ENCODE measurements at regions not wholly inside any gene's neighbourhood (a gene's known extent, or its start where the extent isn't known, plus 50 kb on each side); places are given as distances from the start of the nearest gene placed in this dataset.

- DNase-seq (ENCODE audit: low read depth), result no peak
- TF ChIP-seq CTCF (conservative IDR thresholded peaks at IDR 0.05; ENCODE audit: low read depth, low read length), result no peak
- no peak overlapping the region for H3K4me3 ChIP-seq (ENCODE audit: low read length)
Measured at GRCh38 chr2:102078773-102079172, 63.8 kb upstream of the IL1R1 start.

GRCh38 chr2:102080451-102081242 is 61.9 kb upstream of the IL1R1 start:
- DNase-seq (ENCODE audit: low read depth), result no peak
- no peak for TF ChIP-seq CTCF (conservative IDR thresholded peaks at IDR 0.05; ENCODE audit: low read depth, low read length)

GRCh38 chr2:102081243-102081522 is 61.4 kb upstream of the IL1R1 start:
- DNase-seq (ENCODE audit: low read depth), result no peak
- no peak for TF ChIP-seq CTCF (conservative IDR thresholded peaks at IDR 0.05; ENCODE audit: low read depth, low read length)
- no peak overlapping the region for H3K4me3 ChIP-seq (ENCODE audit: low read length)

More at GRCh38 chr2:102080451-102081242, 61.9 kb upstream of the IL1R1 start:
- H3K4me3 ChIP-seq (ENCODE audit: low read length), result no peak overlapping the region

GRCh38 chr2:102081606-102082005 is 60.9 kb upstream of the IL1R1 start:
- H3K4me3 ChIP-seq (ENCODE audit: low read length), result no peak overlapping the region
- TF ChIP-seq CTCF (conservative IDR thresholded peaks at IDR 0.05; ENCODE audit: low read depth, low read length), result no peak
- DNase-seq (ENCODE audit: low read depth), result no peak

- no peak overlapping the region for H3K4me3 ChIP-seq (ENCODE audit: low read length)
- peak; percentile 86 for DNase-seq (ENCODE audit: low read depth)
- no peak for TF ChIP-seq CTCF (conservative IDR thresholded peaks at IDR 0.05; ENCODE audit: low read depth, low read length)
Measured at GRCh38 chr2:102082571-102083392, 59.8 kb upstream of the IL1R1 start.

GRCh38 chr2:102083393-102083703 is 59.2 kb upstream of the IL1R1 start:
- H3K4me3 ChIP-seq (ENCODE audit: low read length), result no peak overlapping the region
- no peak for TF ChIP-seq CTCF (conservative IDR thresholded peaks at IDR 0.05; ENCODE audit: low read depth, low read length)
- DNase-seq (ENCODE audit: low read depth), result no peak

GRCh38 chr2:102084651-102085050 is 57.9 kb upstream of the IL1R1 start:
- no peak for TF ChIP-seq CTCF (conservative IDR thresholded peaks at IDR 0.05; ENCODE audit: low read depth, low read length)
- no peak overlapping the region for H3K4me3 ChIP-seq (ENCODE audit: low read length)
- no peak for DNase-seq (ENCODE audit: low read depth)
